B cell (primary cell): ENCODE measurements at regions not wholly inside any gene's neighbourhood (a gene's known extent, or its start where the extent isn't known, plus 50 kb on each side); places are given as distances from the start of the nearest gene placed in this dataset.

Experiments
- ATAC-seq: fragments of 200-7000 bp; cut with Tn5 transposase; one replicate; pipeline ENCODE4 v1.10.0; 2021; ENCODE audit warnings: low read depth, mild to moderate bottlenecking, moderate number of reproducible peaks, moderate library complexity
- CTCF ChIA-PET: fragments of 350-600 bp; sonication (Branson Sonifier 250); formaldehyde crosslinking; loops from one replicate; lab custom pipeline; 2021; ENCODE audit warnings: antibody characterized with exemption, inconsistent platforms; lab: Charles Lee
- POLR2A ChIA-PET: fragments of 350-600 bp; sonication (Branson Sonifier 250); formaldehyde crosslinking; loops from one replicate; lab custom pipeline; 2021; ENCODE audit warnings: antibody characterized with exemption; lab: Charles Lee
- DNase-seq: peaks from one replicate; pipeline ENCODE4 v3.0.0; 2013
- H2AFZ ChIP-seq: 2 replicates; pipeline ENCODE4 v1.6.1; 2012; ENCODE audit warnings: mild to moderate bottlenecking, low read depth, low read length; ENCODE audit not compliant: insufficient read depth, poor library complexity, severe bottlenecking
- H3K27ac ChIP-seq, 2 donors: 1 replicate in 1 of 2; 2 replicates in 1 of 2; pipeline ENCODE4 v1.5.1; 2012 to 2013; ENCODE audit warnings: low read length in 2 of 2, mild to moderate bottlenecking in 2 of 2, moderate library complexity in 1 of 2
- H3K27me3 ChIP-seq, 4 experiments: fragments of 200-600 bp in 1 of 4; sonication (generic) in 1 of 4; replicated peaks in 1 of 4; 1 replicate in 2 of 4; 2 replicates in 2 of 4; pipeline versions ENCODE4 v1.6.1 to v1.7.0; 2013 to 2016; ENCODE audit warnings: low read length in 3 of 4, mild to moderate bottlenecking in 2 of 4, mixed read lengths in 1 of 4, moderate library complexity in 1 of 4; ENCODE audit not compliant: insufficient read depth in 4 of 4, control insufficient read depth in 3 of 4; ENCODE audit errors: control extremely low read depth in 1 of 4
- H3K36me3 ChIP-seq, 2 experiments: replicated peaks in 1 of 2; 1 replicate in 1 of 2; 2 replicates in 1 of 2; pipeline versions ENCODE4 v1.6.1 to v1.7.1; 2013; ENCODE audit warnings: low read length in 1 of 2; ENCODE audit not compliant: insufficient read depth in 2 of 2, control insufficient read depth in 1 of 2; ENCODE audit errors: control extremely low read depth in 1 of 2, extremely low read depth in 1 of 2
- H3K4me1 ChIP-seq, 2 donors: fragments of 200-600 bp in 1 of 2; sonication (generic) in 1 of 2; 1 replicate in 1 of 2; 2 replicates in 1 of 2; pipeline versions ENCODE4 v1.5.1 to v1.6.1; 2013 to 2017; ENCODE audit warnings: low read length in 2 of 2; ENCODE audit not compliant: control insufficient read depth in 2 of 2, insufficient read depth in 2 of 2
- H3K4me2 ChIP-seq: replicated peaks from 2 replicates; pipeline ENCODE3; 2012; ENCODE audit warnings: mild to moderate bottlenecking, low read depth, low read length; ENCODE audit not compliant: poor library complexity, severe bottlenecking
- H3K4me3 ChIP-seq, 5 experiments: fragments of 200-600 bp in 1 of 5; sonication (generic) in 1 of 5; 1 replicate in 3 of 5; 2 replicates in 2 of 5; pipeline versions ENCODE4 v1.5.1 to v1.7.0; 2011 to 2016; ENCODE audit warnings: low read length in 4 of 5, mild to moderate bottlenecking in 4 of 5, low read depth in 2 of 5, control low read depth in 1 of 5, moderate library complexity in 1 of 5; ENCODE audit not compliant: insufficient read depth in 1 of 5; ENCODE audit errors: control extremely low read depth in 1 of 5, extremely low read depth in 1 of 5
- H3K79me2 ChIP-seq: fragments of 200-600 bp; sonication (generic); one replicate; pipeline ENCODE4 v1.6.0; 2016; ENCODE audit warnings: low read length; ENCODE audit not compliant: control insufficient read depth, insufficient read depth
- H3K9ac ChIP-seq: fragments of 200-600 bp; sonication (generic); 2 replicates; pipeline ENCODE4 v1.6.1; 2017; ENCODE audit warnings: mild to moderate bottlenecking, low read length, moderate library complexity
- H3K9me3 ChIP-seq, 3 donors: one replicate each; pipeline versions ENCODE4 v1.6.1 to v1.7.1; 2013; ENCODE audit warnings: low read length in 2 of 3; ENCODE audit not compliant: control insufficient read depth in 2 of 3, insufficient read depth in 1 of 3; ENCODE audit errors: control extremely low read depth in 1 of 3
- H4K20me1 ChIP-seq: 2 replicates; pipeline ENCODE4 v1.6.0; 2012; ENCODE audit warnings: mild to moderate bottlenecking, low read length; ENCODE audit not compliant: insufficient read depth, control insufficient read depth, poor library complexity, severe bottlenecking
- H3K27ac Mint-ChIP-seq: one replicate; pipeline ENCODE4 v1.8.0; 2021; ENCODE audit warnings: mixed read lengths
- H3K27me3 Mint-ChIP-seq: one replicate; pipeline ENCODE4 v1.8.0; 2021; ENCODE audit warnings: mixed read lengths
- H3K4me1 Mint-ChIP-seq: one replicate; pipeline ENCODE4 v1.8.0; 2021; ENCODE audit warnings: mixed read lengths
- H3K4me3 Mint-ChIP-seq: one replicate; pipeline ENCODE4 v1.8.0; 2021; ENCODE audit warnings: mixed read lengths
- H3K9me3 Mint-ChIP-seq: one replicate; pipeline ENCODE4 v1.8.0; 2022; ENCODE audit warnings: mixed read lengths; ENCODE audit not compliant: insufficient read depth
- EZH2 ChIP-seq: IDR thresholded peaks from 2 replicates; pipeline ENCODE4 v1.6.1; 2012; ENCODE audit warnings: borderline replicate concordance, low read depth, mild to moderate bottlenecking, moderate library complexity, low read length; ENCODE audit not compliant: insufficient read depth, poor library complexity, severe bottlenecking
- WGBS: methylation state at CpG from one replicate; pipeline ENCODE4 v1.1.5; 2013; ENCODE audit warnings: missing lambda C conversion rate; ENCODE audit not compliant: insufficient coverage; 5-methylcytosine and 5-hydroxymethylcytosine counted together
- intact Hi-C: fragments of 100-400 bp; cut with micrococcal nuclease; formaldehyde crosslinking; loops from one replicate; pipeline ENCODE4 v1.10.0; 2022
- TF ChIP-seq, protein P1 (sequence below): fragments of 200-600 bp; IDR thresholded peaks from one replicate; pipeline ENCODE4 v1.8.0; 2022; ENCODE audit warnings: antibody characterized with exemption, mild to moderate bottlenecking

DNA sequence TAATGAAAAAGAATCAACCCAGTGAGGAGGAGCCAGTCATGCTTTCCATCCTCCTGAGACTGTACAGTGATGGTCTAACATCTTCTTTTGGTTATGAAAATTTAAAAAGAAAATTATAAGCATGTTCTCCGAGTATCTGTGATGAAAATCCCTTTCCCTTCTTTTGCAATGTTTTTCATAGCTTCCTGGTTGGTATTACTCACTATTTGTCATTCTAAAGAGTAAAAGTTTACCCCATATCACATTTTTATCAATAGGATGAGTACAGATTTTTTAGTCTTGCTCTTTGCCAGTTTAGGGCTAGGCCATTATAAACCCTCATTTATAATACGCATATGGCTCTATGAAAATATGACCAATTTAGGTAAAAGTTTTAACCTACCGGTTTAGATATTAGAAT, 564.1 kb downstream of the SUCLG1 start:
- Mint-ChIP-seq H3K4me3 (no peak overlapping the region), H3K27me3 (no peaks in the 10 kb centered on the region), H3K9me3 (peaks cover 2% of the 10 kb centered on the region), H3K27ac (no peak overlapping the region), H3K4me1 (no peaks in the 10 kb centered on the region)
- Histone ChIP-seq H3K27me3 (no peaks in the 10 kb centered on the region), H3K4me2 (no peak overlapping the region), H3K4me1 (no peaks in the 10 kb centered on the region), H3K36me3 (no peaks in the 10 kb centered on the region), H3K9ac (no peak overlapping the region), H3K4me3 (no peak overlapping the region), H3K9me3 (no peaks in the 10 kb centered on the region), H3K27ac (no peak overlapping the region), H4K20me1 (no peaks in the 10 kb centered on the region), H2AFZ (no peak overlapping the region), H3K79me2 (no peaks in the 10 kb centered on the region)
- TF ChIP-seq EZH2, result no peak
- TF ChIP-seq, protein P1, sequence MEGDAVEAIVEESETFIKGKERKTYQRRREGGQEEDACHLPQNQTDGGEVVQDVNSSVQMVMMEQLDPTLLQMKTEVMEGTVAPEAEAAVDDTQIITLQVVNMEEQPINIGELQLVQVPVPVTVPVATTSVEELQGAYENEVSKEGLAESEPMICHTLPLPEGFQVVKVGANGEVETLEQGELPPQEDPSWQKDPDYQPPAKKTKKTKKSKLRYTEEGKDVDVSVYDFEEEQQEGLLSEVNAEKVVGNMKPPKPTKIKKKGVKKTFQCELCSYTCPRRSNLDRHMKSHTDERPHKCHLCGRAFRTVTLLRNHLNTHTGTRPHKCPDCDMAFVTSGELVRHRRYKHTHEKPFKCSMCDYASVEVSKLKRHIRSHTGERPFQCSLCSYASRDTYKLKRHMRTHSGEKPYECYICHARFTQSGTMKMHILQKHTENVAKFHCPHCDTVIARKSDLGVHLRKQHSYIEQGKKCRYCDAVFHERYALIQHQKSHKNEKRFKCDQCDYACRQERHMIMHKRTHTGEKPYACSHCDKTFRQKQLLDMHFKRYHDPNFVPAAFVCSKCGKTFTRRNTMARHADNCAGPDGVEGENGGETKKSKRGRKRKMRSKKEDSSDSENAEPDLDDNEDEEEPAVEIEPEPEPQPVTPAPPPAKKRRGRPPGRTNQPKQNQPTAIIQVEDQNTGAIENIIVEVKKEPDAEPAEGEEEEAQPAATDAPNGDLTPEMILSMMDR, result no peak
- ChIA-PET CTCF (no interaction called here), POLR2A (no interaction called here)
- no peak for DNase-seq
- no peak for ATAC-seq
- WGBS, result no CpG with 5 or more reads among the region's 3 CpGs
- intact Hi-C loops, result no loop called here

DNA sequence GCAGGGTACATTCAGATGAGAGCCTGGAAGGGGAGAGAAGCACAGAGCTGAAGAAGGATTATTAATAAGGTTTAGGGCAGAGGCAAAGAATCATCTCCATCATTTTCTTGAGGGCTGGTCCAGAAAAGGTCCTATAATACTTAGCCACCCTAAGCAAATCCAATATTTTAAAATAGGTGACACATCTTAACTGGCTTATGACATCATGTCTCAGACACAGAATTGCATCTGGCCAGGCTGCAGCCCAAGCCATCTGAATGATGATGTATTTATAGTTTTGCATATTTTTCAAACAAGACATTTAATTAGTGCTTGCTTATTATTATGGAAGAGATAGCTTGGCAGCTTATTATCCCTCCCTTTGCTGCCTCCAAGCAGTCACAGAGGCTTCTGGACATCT, 571.3 kb downstream of the SUCLG1 start:
- DNase-seq, result no peak

More for the DNA sequence above, 571.3 kb downstream of the SUCLG1 start:
- H3K4me2 ChIP-seq, result no peak overlapping the region
- H3K9me3 ChIP-seq, result no peaks in the 10 kb centered on the region
- no peak overlapping the region for H3K27ac Mint-ChIP-seq
- H3K79me2 ChIP-seq, result no peaks in the 10 kb centered on the region
- H3K4me1 ChIP-seq, result no peaks in the 10 kb centered on the region
- no peaks in the 10 kb centered on the region for H4K20me1 ChIP-seq
- ChIA-PET POLR2A (no interaction called here), CTCF (no interaction called here)
- H2AFZ ChIP-seq, result no peak overlapping the region
- H3K27me3 Mint-ChIP-seq, result no peaks in the 10 kb centered on the region
- H3K9ac ChIP-seq, result no peak overlapping the region
- intact Hi-C loops, result no loop called here
- no peak for TF ChIP-seq EZH2
- TF ChIP-seq, protein P1, result no peak
- no peak for ATAC-seq
- H3K9me3 Mint-ChIP-seq, result peaks cover 4% of the 10 kb centered on the region
- no peaks in the 10 kb centered on the region for H3K27me3 ChIP-seq
- no peak overlapping the region for H3K4me3 ChIP-seq
- H3K4me1 Mint-ChIP-seq, result no peaks in the 10 kb centered on the region
- H3K36me3 ChIP-seq, result no peaks in the 10 kb centered on the region
- no peak overlapping the region for H3K4me3 Mint-ChIP-seq
- no peak overlapping the region for H3K27ac ChIP-seq
